Neural cell (in vitro differentiated cells): ENCODE measurements at regions not wholly inside any gene's neighbourhood (a gene's known extent, or its start where the extent isn't known, plus 50 kb on each side); places are given as distances from the start of the nearest gene placed in this dataset.

ENCODE experiments used
- H2AFZ ChIP-seq: fragments of 200-600, 300-800 bp; sonication (generic), shearing (Covaris generic); 2 replicates; pipeline ENCODE4 v1.6.0; 2014; ENCODE audit warnings: low read depth, mild to moderate bottlenecking, antibody characterized with exemption, low read length, moderate library complexity
- H3F3A ChIP-seq: fragments of 200-600 bp; shearing (Covaris generic); 2 replicates; pipeline ENCODE4 v1.6.1; 2016; ENCODE audit warnings: mild to moderate bottlenecking, moderate library complexity, mixed read lengths, antibody characterized with exemption, low read length; ENCODE audit not compliant: insufficient read depth, poor library complexity, severe bottlenecking
- H3K27ac ChIP-seq: fragments of 200-600, 300-800 bp; sonication (generic), shearing (Covaris generic); 2 replicates; pipeline ENCODE4 v1.5.1; 2014; ENCODE audit warnings: mild to moderate bottlenecking, low read length, moderate library complexity
- H3K27me3 ChIP-seq: fragments of 300-800, 200-600 bp; sonication (generic), shearing (Covaris generic); 2 replicates; pipeline ENCODE4 v1.6.0; 2014; ENCODE audit warnings: mild to moderate bottlenecking, low read depth, low read length, moderate library complexity; ENCODE audit not compliant: insufficient read depth
- H3K36me3 ChIP-seq: fragments of 300-800, 200-600 bp; sonication (generic), shearing (Covaris generic); 2 replicates; pipeline ENCODE4 v1.5.1; 2014; ENCODE audit warnings: mild to moderate bottlenecking, antibody characterized with exemption, low read length, moderate library complexity; ENCODE audit not compliant: insufficient read depth
- H3K4me2 ChIP-seq: fragments of 300-800, 200-600 bp; sonication (generic), shearing (Covaris generic); 2 replicates; pipeline ENCODE4 v1.6.0; 2014; ENCODE audit warnings: mild to moderate bottlenecking, low read length
- H3K4me3 ChIP-seq: fragments of 300-800, 200-600 bp; sonication (generic), shearing (Covaris generic); 2 replicates; pipeline ENCODE4 v1.5.1; 2014; ENCODE audit warnings: mild to moderate bottlenecking, low read length, moderate library complexity
- H3K79me2 ChIP-seq: fragments of 200-600 bp; shearing (Covaris generic); replicated peaks from 2 replicates; pipeline ENCODE4 v1.6.0; 2014; ENCODE audit warnings: mild to moderate bottlenecking, low read length, moderate library complexity; ENCODE audit not compliant: insufficient read depth
- H3K9ac ChIP-seq: fragments of 300-800, 200-600 bp; sonication (generic), shearing (Covaris generic); 2 replicates; pipeline ENCODE4 v1.6.1; 2016; ENCODE audit warnings: mild to moderate bottlenecking, low read length, mixed read lengths
- H3K9me2 ChIP-seq: fragments of 200-600 bp; shearing (Covaris generic); 2 replicates; pipeline ENCODE4 v1.6.1; 2016; ENCODE audit warnings: mild to moderate bottlenecking, low read length, mixed read lengths; ENCODE audit not compliant: insufficient read depth
- H3K9me3 ChIP-seq: fragments of 200-600, 300-800 bp; sonication (generic), shearing (Covaris generic); 2 replicates; pipeline ENCODE4 v1.6.1; 2016; ENCODE audit warnings: mild to moderate bottlenecking, mixed run types, low read length, moderate library complexity, mixed read lengths
- H4K20me1 ChIP-seq: fragments of 200-600 bp; shearing (Covaris generic); 2 replicates; pipeline ENCODE4 v1.6.1; 2016; ENCODE audit warnings: mild to moderate bottlenecking, mixed run types; ENCODE audit not compliant: insufficient read depth
- EP300 ChIP-seq: fragments of 450-650 bp; conservative IDR thresholded peaks from 2 replicates; pipeline ENCODE4 v1.6.1; 2014; ENCODE audit warnings: antibody characterized with exemption, mild to moderate bottlenecking, moderate library complexity; ENCODE audit not compliant: poor library complexity, severe bottlenecking
- EZH2 ChIP-seq: fragments of 200-600, 300-800 bp; shearing (Covaris generic), sonication (generic); IDR thresholded peaks from 2 replicates; pipeline ENCODE4 v1.6.1; 2014; ENCODE audit warnings: antibody characterized with exemption, low read length, borderline replicate concordance, mild to moderate bottlenecking; ENCODE audit not compliant: insufficient read depth, poor library complexity, severe bottlenecking
- MXI1 ChIP-seq: fragments of 450-650 bp; conservative IDR thresholded peaks from 2 replicates; pipeline ENCODE4 v1.6.1; 2014; ENCODE audit warnings: antibody characterized with exemption, mild to moderate bottlenecking; ENCODE audit not compliant: poor library complexity, severe bottlenecking
- POLR2AphosphoS5 ChIP-seq: IDR thresholded peaks from 2 replicates; pipeline ENCODE4 v1.6.1; 2012
- RAD21 ChIP-seq: fragments of 450-650 bp; conservative IDR thresholded peaks from 2 replicates; pipeline ENCODE4 v1.6.1; 2014; ENCODE audit warnings: antibody characterized with exemption, mild to moderate bottlenecking, moderate library complexity
- SMC3 ChIP-seq: fragments of 450-650 bp; conservative IDR thresholded peaks from 2 replicates; pipeline ENCODE4 v1.6.1; 2014; ENCODE audit warnings: antibody characterized with exemption, mild to moderate bottlenecking, moderate library complexity; ENCODE audit not compliant: poor library complexity
- TAF1 ChIP-seq: IDR thresholded peaks from 2 replicates; pipeline ENCODE4 v1.6.1; 2012; ENCODE audit warnings: low read depth
- TF ChIP-seq, protein P1 (sequence below): fragments of 450-650 bp; IDR thresholded peaks from 2 replicates; pipeline ENCODE4 v1.5.1; 2014; ENCODE audit warnings: antibody characterized with exemption, mild to moderate bottlenecking, moderate library complexity; ENCODE audit not compliant: poor library complexity, severe bottlenecking
- TF ChIP-seq, protein P2 (sequence below): IDR thresholded peaks from 2 replicates; pipeline ENCODE4 v1.6.1; 2012; ENCODE audit warnings: borderline replicate concordance

DNA sequence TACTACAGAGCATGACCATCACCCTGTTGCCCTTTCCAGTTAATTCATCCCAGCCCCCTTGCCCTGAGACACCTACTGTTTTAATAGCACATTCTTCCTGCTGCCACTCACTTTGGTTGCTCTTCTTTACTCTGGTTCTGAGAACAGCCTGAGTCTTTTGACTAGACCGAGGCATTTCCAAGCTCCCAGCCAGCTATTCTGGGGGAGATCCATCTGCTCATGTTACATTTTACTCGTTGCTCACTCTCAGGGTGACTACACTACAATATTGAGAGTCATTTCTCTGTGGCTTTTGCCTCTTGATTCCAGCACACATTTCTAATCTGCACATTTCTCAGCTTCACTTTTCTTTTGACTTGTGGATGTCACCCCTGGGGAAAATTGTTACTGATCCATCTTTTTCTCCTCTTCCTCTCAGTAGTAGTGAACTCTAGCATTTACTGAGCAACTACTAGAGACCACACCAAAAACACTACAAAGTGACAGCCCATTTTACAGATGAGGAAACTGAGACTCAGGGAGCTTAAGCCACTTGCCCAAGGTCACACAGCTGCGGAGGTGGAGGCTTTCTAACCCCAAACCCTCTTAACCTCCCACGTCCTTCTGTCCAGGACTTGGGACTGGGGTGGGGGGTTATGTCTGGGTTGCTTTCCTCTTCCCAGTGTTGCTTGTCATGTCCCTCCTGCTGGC lies 117.8 kb downstream of the C11orf91 start:
- no peaks in the 10 kb centered on the region for H3K9me3 ChIP-seq
- no peak overlapping the region for H3K4me3 ChIP-seq
- TF ChIP-seq, protein P1, sequence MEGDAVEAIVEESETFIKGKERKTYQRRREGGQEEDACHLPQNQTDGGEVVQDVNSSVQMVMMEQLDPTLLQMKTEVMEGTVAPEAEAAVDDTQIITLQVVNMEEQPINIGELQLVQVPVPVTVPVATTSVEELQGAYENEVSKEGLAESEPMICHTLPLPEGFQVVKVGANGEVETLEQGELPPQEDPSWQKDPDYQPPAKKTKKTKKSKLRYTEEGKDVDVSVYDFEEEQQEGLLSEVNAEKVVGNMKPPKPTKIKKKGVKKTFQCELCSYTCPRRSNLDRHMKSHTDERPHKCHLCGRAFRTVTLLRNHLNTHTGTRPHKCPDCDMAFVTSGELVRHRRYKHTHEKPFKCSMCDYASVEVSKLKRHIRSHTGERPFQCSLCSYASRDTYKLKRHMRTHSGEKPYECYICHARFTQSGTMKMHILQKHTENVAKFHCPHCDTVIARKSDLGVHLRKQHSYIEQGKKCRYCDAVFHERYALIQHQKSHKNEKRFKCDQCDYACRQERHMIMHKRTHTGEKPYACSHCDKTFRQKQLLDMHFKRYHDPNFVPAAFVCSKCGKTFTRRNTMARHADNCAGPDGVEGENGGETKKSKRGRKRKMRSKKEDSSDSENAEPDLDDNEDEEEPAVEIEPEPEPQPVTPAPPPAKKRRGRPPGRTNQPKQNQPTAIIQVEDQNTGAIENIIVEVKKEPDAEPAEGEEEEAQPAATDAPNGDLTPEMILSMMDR = no peak
- TF ChIP-seq EZH2 (no peak), RAD21 (no peak), SMC3 (no peak), POLR2AphosphoS5 (no peak)
- TF ChIP-seq, protein P2, sequence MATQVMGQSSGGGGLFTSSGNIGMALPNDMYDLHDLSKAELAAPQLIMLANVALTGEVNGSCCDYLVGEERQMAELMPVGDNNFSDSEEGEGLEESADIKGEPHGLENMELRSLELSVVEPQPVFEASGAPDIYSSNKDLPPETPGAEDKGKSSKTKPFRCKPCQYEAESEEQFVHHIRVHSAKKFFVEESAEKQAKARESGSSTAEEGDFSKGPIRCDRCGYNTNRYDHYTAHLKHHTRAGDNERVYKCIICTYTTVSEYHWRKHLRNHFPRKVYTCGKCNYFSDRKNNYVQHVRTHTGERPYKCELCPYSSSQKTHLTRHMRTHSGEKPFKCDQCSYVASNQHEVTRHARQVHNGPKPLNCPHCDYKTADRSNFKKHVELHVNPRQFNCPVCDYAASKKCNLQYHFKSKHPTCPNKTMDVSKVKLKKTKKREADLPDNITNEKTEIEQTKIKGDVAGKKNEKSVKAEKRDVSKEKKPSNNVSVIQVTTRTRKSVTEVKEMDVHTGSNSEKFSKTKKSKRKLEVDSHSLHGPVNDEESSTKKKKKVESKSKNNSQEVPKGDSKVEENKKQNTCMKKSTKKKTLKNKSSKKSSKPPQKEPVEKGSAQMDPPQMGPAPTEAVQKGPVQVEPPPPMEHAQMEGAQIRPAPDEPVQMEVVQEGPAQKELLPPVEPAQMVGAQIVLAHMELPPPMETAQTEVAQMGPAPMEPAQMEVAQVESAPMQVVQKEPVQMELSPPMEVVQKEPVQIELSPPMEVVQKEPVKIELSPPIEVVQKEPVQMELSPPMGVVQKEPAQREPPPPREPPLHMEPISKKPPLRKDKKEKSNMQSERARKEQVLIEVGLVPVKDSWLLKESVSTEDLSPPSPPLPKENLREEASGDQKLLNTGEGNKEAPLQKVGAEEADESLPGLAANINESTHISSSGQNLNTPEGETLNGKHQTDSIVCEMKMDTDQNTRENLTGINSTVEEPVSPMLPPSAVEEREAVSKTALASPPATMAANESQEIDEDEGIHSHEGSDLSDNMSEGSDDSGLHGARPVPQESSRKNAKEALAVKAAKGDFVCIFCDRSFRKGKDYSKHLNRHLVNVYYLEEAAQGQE = no peak
- H3K4me2 ChIP-seq = no peak overlapping the region
- H3K36me3 ChIP-seq = peaks cover 3% of the 10 kb centered on the region
- no peaks in the 10 kb centered on the region for H3K79me2 ChIP-seq
- H3F3A ChIP-seq = no peaks in the 10 kb centered on the region
- H3K9ac ChIP-seq = no peak overlapping the region
- H3K9me2 ChIP-seq = no peaks in the 10 kb centered on the region
- H3K27ac ChIP-seq = no peak overlapping the region
- H3K27me3 ChIP-seq = no peaks in the 10 kb centered on the region
- no peak overlapping the region for H2AFZ ChIP-seq
- no peaks in the 10 kb centered on the region for H4K20me1 ChIP-seq

DNA sequence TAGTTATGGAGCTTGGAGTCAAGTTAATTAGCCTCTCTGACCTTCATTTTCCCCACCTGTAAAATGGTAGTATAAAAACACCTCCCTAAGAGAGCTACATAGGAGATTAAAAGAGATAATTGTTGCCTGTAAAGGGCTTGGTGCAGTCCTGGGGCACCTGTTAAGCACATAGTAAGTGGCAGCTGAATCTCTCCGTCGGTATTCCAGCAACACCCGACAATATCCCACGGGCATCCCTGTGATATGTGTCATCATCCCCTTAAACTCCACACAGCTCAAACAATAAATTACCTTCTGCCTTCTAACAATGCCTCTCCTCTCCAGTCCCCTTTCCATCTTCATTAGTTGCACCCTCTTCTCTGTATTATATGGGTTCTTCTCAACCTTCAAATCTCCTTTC lies 121.5 kb downstream of the C11orf91 start:
- Histone ChIP-seq H3K4me3 (no peak overlapping the region), H3K9me2 (no peaks in the 10 kb centered on the region), H3K9me3 (no peaks in the 10 kb centered on the region), H4K20me1 (no peaks in the 10 kb centered on the region), H3K36me3 (peaks cover 7% of the 10 kb centered on the region), H2AFZ (no peak overlapping the region), H3K4me2 (no peak overlapping the region), H3F3A (no peaks in the 10 kb centered on the region), H3K27me3 (no peaks in the 10 kb centered on the region), H3K9ac (no peak overlapping the region), H3K27ac (no peak overlapping the region), H3K79me2 (no peaks in the 10 kb centered on the region)
- TF ChIP-seq MXI1 (no peak), EP300 (no peak), SMC3 (no peak), TAF1 (no peak)
- TF ChIP-seq, protein P1 = no peak
